ENCODE measurements at regions not wholly inside any gene's neighbourhood (a gene's known extent, or its start where the extent isn't known, plus 50 kb on each side); places are given as distances from the start of the nearest gene placed in this dataset.

DNA sequence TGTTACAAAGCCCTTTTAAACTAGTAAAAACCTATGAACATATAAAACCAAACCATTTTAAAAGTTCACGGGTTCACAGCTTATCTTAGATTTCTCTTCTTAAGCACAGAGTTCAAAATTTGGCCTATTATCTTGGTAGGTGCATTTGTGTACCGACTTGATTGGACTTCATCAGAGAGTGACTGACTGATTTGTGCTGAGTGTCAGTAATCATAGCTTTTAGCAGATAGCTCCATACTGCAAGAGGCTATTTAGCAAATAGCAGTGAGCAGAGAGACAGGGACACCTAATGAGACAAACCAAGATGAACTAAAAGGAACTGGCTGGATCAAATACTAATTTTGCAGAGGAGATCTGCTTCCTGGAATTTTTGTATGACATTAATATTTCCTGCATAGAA lies 274.5 kb downstream of the PRR16 start:
- CTCF ChIA-PET = no interaction called here
- POLR2A ChIA-PET = no interaction called here
- Histone ChIP-seq H3K4me3 (ENCODE audit: low read depth, low read length) (no peak overlapping the region), H3K36me3 (ENCODE audit: control insufficient read depth in 2 of 2, insufficient read depth in 1 of 2, low read length in 2 of 2) (no peaks in the 10 kb centered on the region), H3K9me3 (ENCODE audit: control insufficient read depth, insufficient read depth, low read depth, low read length) (no peaks in the 10 kb centered on the region), H3K27ac (ENCODE audit: extremely low read depth, low read depth, low read length) (no peak overlapping the region), H3K4me1 (ENCODE audit: control insufficient read depth, insufficient read depth, low read length) (no peaks in the 10 kb centered on the region)
- TF ChIP-seq ZNF341 (tag by site-specific recombination; IDR thresholded peaks at IDR 0.05; ENCODE audit: low read depth) = no peak
- TF ChIP-seq, protein P1, sequence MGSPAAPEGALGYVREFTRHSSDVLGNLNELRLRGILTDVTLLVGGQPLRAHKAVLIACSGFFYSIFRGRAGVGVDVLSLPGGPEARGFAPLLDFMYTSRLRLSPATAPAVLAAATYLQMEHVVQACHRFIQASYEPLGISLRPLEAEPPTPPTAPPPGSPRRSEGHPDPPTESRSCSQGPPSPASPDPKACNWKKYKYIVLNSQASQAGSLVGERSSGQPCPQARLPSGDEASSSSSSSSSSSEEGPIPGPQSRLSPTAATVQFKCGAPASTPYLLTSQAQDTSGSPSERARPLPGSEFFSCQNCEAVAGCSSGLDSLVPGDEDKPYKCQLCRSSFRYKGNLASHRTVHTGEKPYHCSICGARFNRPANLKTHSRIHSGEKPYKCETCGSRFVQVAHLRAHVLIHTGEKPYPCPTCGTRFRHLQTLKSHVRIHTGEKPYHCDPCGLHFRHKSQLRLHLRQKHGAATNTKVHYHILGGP (tag by site-specific recombination; IDR thresholded peaks at IDR 0.05) = no peak
- no peak for TF ChIP-seq ZNF391 (tag by site-specific recombination; IDR thresholded peaks at IDR 0.05; ENCODE audit: borderline replicate concordance, low read depth)
- TF ChIP-seq, protein P2, sequence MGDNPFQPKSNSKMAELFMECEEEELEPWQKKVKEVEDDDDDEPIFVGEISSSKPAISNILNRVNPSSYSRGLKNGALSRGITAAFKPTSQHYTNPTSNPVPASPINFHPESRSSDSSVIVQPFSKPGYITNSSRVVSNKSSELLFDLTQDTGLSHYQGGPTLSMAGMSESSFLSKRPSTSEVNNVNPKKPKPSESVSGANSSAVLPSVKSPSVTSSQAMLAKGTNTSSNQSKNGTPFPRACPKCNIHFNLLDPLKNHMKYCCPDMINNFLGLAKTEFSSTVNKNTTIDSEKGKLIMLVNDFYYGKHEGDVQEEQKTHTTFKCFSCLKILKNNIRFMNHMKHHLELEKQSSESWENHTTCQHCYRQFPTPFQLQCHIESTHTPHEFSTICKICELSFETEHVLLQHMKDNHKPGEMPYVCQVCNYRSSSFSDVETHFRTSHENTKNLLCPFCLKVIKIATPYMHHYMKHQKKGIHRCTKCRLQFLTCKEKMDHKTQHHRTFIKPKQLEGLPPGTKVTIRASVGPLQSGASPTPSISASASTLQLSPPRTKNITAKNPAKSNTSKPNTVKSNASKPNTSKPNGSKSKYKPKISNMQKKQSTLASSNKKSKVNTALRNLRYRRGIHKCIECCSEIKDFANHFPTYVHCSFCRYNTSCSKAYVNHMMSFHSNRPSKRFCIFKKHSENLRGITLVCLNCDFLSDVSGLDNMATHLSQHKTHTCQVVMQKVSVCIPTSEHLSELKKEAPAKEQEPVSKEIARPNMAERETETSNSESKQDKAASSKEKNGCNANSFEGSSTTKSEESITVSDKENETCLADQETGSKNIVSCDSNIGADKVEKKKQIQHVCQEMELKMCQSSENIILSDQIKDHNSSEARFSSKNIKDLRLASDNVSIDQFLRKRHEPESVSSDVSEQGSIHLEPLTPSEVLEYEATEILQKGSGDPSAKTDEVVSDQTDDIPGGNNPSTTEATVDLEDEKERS (tag by site-specific recombination; IDR thresholded peaks at IDR 0.05) = no peak
- TF ChIP-seq ZNF555 (tag by site-specific recombination; conservative IDR thresholded peaks at IDR 0.05) = no peak
- no peak for TF ChIP-seq ZXDB (tag by site-specific recombination; IDR thresholded peaks at IDR 0.05)
- no peak for TF ChIP-seq SP3 (tag by site-specific recombination; IDR thresholded peaks at IDR 0.05)
- TF ChIP-seq BCL11B (tag by site-specific recombination; IDR thresholded peaks at IDR 0.05; ENCODE audit: low read depth) = no peak
- TF ChIP-seq ZEB2 (tag by site-specific recombination; IDR thresholded peaks at IDR 0.05) = no peak

DNA sequence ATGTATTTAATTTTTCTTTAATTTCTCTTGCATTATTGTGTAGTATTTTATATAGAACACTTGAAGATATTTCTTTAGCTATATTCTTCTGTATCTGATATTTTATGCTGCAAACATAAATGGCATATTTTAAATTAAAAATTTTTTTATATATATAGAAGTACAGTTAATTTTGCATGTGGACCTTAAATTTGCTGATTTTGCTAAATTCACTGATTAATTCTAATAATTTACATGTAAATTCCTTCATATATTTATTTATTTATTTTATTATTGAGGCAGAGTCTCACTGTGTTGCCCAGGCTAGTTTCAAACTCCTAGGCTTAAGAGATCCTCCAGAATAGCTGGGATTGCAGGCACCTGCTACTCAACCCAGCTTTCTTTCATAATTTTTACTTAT lies 276.9 kb downstream of the PRR16 start:
- Histone ChIP-seq H3K9me3 (ENCODE audit: control insufficient read depth, insufficient read depth, low read depth, low read length) (no peaks in the 10 kb centered on the region; the same call in 1 of the 2 replicates), H3K4me1 (ENCODE audit: control insufficient read depth, insufficient read depth, low read length) (no peaks in the 10 kb centered on the region), H3K36me3 (ENCODE audit: control insufficient read depth in 2 of 2, insufficient read depth in 1 of 2, low read length in 2 of 2) (no peaks in the 10 kb centered on the region), H3K4me3 (ENCODE audit: low read depth, low read length) (no peak overlapping the region), H3K27ac (ENCODE audit: extremely low read depth, low read depth, low read length) (no peak overlapping the region)
- ChIA-PET CTCF (no interaction called here), POLR2A (no interaction called here)
- TF ChIP-seq ZNF560 (tag by site-specific recombination; IDR thresholded peaks at IDR 0.05; ENCODE audit: borderline replicate concordance) = no peak
- TF ChIP-seq ZNF610 (tag by site-specific recombination; IDR thresholded peaks at IDR 0.05; ENCODE audit: borderline replicate concordance) = no peak
- TF ChIP-seq ZNF571 (tag by site-specific recombination; IDR thresholded peaks at IDR 0.05) = no peak
- TF ChIP-seq BCL11B (tag by site-specific recombination; IDR thresholded peaks at IDR 0.05; ENCODE audit: low read depth) = no peak
- TF ChIP-seq MZF1 (tag by site-specific recombination; IDR thresholded peaks at IDR 0.05; ENCODE audit: borderline replicate concordance) = no peak
- no peak for TF ChIP-seq GLI4 (tag by site-specific recombination; IDR thresholded peaks at IDR 0.05)
- TF ChIP-seq, protein P3, sequence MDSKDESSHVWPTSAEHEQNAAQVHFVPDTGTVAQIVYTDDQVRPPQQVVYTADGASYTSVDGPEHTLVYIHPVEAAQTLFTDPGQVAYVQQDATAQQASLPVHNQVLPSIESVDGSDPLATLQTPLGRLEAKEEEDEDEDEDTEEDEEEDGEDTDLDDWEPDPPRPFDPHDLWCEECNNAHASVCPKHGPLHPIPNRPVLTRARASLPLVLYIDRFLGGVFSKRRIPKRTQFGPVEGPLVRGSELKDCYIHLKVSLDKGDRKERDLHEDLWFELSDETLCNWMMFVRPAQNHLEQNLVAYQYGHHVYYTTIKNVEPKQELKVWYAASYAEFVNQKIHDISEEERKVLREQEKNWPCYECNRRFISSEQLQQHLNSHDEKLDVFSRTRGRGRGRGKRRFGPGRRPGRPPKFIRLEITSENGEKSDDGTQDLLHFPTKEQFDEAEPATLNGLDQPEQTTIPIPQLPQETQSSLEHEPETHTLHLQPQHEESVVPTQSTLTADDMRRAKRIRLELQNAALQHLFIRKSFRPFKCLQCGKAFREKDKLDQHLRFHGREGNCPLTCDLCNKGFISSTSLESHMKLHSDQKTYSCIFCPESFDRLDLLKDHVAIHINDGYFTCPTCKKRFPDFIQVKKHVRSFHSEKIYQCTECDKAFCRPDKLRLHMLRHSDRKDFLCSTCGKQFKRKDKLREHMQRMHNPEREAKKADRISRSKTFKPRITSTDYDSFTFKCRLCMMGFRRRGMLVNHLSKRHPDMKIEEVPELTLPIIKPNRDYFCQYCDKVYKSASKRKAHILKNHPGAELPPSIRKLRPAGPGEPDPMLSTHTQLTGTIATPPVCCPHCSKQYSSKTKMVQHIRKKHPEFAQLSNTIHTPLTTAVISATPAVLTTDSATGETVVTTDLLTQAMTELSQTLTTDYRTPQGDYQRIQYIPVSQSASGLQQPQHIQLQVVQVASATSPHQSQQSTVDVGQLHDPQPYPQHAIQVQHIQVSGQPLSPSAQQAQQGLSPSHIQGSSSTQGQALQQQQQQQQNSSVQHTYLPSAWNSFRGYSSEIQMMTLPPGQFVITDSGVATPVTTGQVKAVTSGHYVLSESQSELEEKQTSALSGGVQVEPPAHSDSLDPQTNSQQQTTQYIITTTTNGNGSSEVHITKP (tag by site-specific recombination; IDR thresholded peaks at IDR 0.05) = no peak
- TF ChIP-seq, protein P4, sequence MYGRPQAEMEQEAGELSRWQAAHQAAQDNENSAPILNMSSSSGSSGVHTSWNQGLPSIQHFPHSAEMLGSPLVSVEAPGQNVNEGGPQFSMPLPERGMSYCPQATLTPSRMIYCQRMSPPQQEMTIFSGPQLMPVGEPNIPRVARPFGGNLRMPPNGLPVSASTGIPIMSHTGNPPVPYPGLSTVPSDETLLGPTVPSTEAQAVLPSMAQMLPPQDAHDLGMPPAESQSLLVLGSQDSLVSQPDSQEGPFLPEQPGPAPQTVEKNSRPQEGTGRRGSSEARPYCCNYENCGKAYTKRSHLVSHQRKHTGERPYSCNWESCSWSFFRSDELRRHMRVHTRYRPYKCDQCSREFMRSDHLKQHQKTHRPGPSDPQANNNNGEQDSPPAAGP (tag by site-specific recombination; IDR thresholded peaks at IDR 0.05) = no peak
- no peak for TF ChIP-seq SP3 (tag by site-specific recombination; IDR thresholded peaks at IDR 0.05)
- no peak for TF ChIP-seq IKZF3 (tag by site-specific recombination; IDR thresholded peaks at IDR 0.05)
- no peak for TF ChIP-seq ZNF404 (tag by site-specific recombination; IDR thresholded peaks at IDR 0.05)
